BJ (cell line): ENCODE measurements at regions not wholly inside any gene's neighbourhood (a gene's known extent, or its start where the extent isn't known, plus 50 kb on each side); places are given as distances from the start of the nearest gene placed in this dataset.
"Not testable (repeated sequence)": the region's sequence is repeated elsewhere in the genome, so short reads cannot be mapped to it uniquely, and the experiment has no call there.

ENCODE experiments used
- CTCF ChIA-PET: fragments of 350-600 bp; formaldehyde crosslinking; extraction: SDS; loops from one replicate; lab custom pipeline; 2021; ENCODE audit warnings: antibody characterized with exemption, inconsistent platforms; lab: Yijun Ruan, JAX
- POLR2A ChIA-PET: fragments of 300-600 bp; sonication (Branson Sonifier 250); formaldehyde crosslinking; extraction: SDS; loops from one replicate; lab custom pipeline; 2021; ENCODE audit warnings: antibody characterized with exemption; lab: Charles Lee
- DNase-seq: peaks from one replicate; pipeline ENCODE4 v3.0.0-alpha.2; 2011; ENCODE audit warnings: low read depth
- H3K27me3 ChIP-seq: 2 replicates; pipeline ENCODE4 v1.6.0; 2011; ENCODE audit warnings: low read length; ENCODE audit not compliant: control insufficient read depth, insufficient read depth
- H3K36me3 ChIP-seq: 2 replicates; pipeline ENCODE4 v1.5.1; 2011; ENCODE audit warnings: low read length; ENCODE audit not compliant: control insufficient read depth, insufficient read depth
- H3K4me3 ChIP-seq: 2 replicates; pipeline ENCODE4 v1.5.1; 2011; ENCODE audit warnings: low read depth, mild to moderate bottlenecking, control low read depth, low read length
- CTCF ChIP-seq: IDR thresholded peaks from 2 replicates; pipeline ENCODE4 v1.5.1; 2011; ENCODE audit warnings: low read depth, mild to moderate bottlenecking, control low read depth, inconsistent platforms, low read length, moderate library complexity; ENCODE audit not compliant: insufficient read depth

- DNase-seq, result no peak
- H3K27me3 ChIP-seq, result no peaks in the 10 kb centered on the region
These were observed 284.0 kb upstream of the RNF32 start for GRCh38 chr7:156356551-156356950.

GRCh38 chr7:156353352-156353751 lies 287.2 kb upstream of the RNF32 start:
- Histone ChIP-seq H3K27me3 (no peaks in the 10 kb centered on the region), H3K4me3 (no peak overlapping the region), H3K36me3 (no peaks in the 10 kb centered on the region)
- TF ChIP-seq CTCF, result no peak
- DNase-seq, result no peak
- ChIA-PET CTCF (no interaction called here), POLR2A (no interaction called here)

More at GRCh38 chr7:156356551-156356950, 284.0 kb upstream of the RNF32 start:
- ChIA-PET POLR2A (no interaction called here), CTCF (no interaction called here)
- Histone ChIP-seq H3K4me3 (no peak overlapping the region), H3K36me3 (no peaks in the 10 kb centered on the region)
- no peak for TF ChIP-seq CTCF

GRCh38 chr7:156347703-156348248 lies 292.8 kb upstream of the RNF32 start:
- H3K36me3 ChIP-seq, H3K4me3 ChIP-seq, CTCF ChIA-PET, DNase-seq, POLR2A ChIA-PET, H3K27me3 ChIP-seq: not testable (repeated sequence)

GRCh38 chr7:156347132-156347531 lies 293.4 kb upstream of the RNF32 start:
- POLR2A ChIA-PET, result no interaction called here
- H3K36me3 ChIP-seq, result no peaks in the 10 kb centered on the region
- no peaks in the 10 kb centered on the region for H3K27me3 ChIP-seq
- TF ChIP-seq CTCF, result no peak
- H3K4me3 ChIP-seq, result no peak overlapping the region
- CTCF ChIA-PET, result no interaction called here
- no peak for DNase-seq

- DNase-seq, result no peak
- POLR2A ChIA-PET, result no interaction called here
- TF ChIP-seq CTCF, result no peak
- no peak overlapping the region for H3K4me3 ChIP-seq
- H3K36me3 ChIP-seq, result no peaks in the 10 kb centered on the region
- CTCF ChIA-PET, result no interaction called here
- H3K27me3 ChIP-seq, result no peaks in the 10 kb centered on the region
These were observed 296.0 kb upstream of the RNF32 start for GRCh38 chr7:156344595-156344994.

GRCh38 chr7:156334636-156335035 lies 305.9 kb upstream of the RNF32 start:
- H3K27me3 ChIP-seq, result no peaks in the 10 kb centered on the region
- H3K36me3 ChIP-seq, result no peaks in the 10 kb centered on the region
- ChIA-PET CTCF (no interaction called here), POLR2A (no interaction called here)
- TF ChIP-seq CTCF, result no peak
- DNase-seq, result no peak
- H3K4me3 ChIP-seq, result no peak overlapping the region
